ENCODE measurements at regions not wholly inside any gene's neighbourhood (a gene's known extent, or its start where the extent isn't known, plus 50 kb on each side); places are given as distances from the start of the nearest gene placed in this dataset.

DNA sequence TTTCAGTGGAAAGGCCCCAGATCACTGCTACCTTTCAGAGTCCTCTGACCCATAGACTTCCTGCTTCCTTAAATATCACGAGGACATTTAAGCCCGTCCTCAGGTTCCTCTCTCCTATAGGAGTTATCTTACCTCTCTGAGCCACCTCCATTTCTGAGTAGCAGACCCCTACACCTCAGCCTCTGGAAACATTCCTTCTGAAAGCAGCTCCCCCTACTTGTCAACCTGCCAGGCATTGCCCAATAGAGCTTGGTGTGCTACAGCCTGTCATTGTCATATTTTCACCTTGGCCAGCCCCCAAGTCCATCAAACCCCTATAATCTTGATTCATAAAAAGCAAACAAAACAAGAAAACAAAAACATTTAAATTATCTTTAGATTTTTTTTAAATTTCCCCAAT is 717.9 kb upstream of the SLC8A1 start:
- no peak for TF ChIP-seq CTCF (IDR thresholded peaks at IDR 0.05)
- no peak for TF ChIP-seq POLR2A (IDR thresholded peaks at IDR 0.05)
- no peak for TF ChIP-seq POLR2AphosphoS5 (IDR thresholded peaks at IDR 0.05)
- TF ChIP-seq EP300 (IDR thresholded peaks at IDR 0.05) = no peak
- 73 to 88% (median 82%) methylated on average over 2 of the region's 2 CpGs for WGBS, 5 donors
- intact Hi-C loops (cut with DNase I; ENCODE audit: low total_unique reads) = no loop called here

DNA sequence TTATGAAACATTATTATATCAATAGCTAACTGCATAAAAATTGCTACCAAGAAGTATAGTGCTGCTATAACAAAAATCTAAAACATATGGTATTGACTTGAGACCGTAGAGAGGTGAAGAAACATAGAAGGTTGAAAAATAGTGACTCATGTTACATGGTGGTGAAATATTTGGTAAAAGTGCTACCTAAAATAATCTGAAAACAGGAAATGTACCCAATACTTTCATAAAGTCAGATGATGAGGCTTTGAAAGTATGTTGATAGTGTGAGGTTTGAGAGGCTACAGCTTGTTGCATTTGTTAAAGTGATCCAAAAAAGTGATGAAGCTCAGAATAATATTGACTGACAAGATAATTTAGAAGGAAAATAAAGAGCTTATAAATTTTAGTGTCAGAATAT is 718.7 kb upstream of the SLC8A1 start:
- Histone ChIP-seq H3K36me3 (no peaks in the 10 kb centered on the region), H3K27ac (no peak overlapping the region), H3K27me3 (no peaks in the 10 kb centered on the region), H3K4me1 (peaks cover 0 to 7% (median 0%) of the 10 kb centered on the region in 4 donors), H3K9me3 (no peaks in the 10 kb centered on the region), H3K4me3 (no peak overlapping the region)
- WGBS, 5 donors = 76 to 100% (median 85%) methylated on average over 1 of the region's 1 CpG
- intact Hi-C loops (cut with DNase I; ENCODE audit: low total_unique reads) = no loop called here
- no peak for DNase-seq
- TF ChIP-seq CTCF (IDR thresholded peaks at IDR 0.05) (no peak), POLR2AphosphoS5 (IDR thresholded peaks at IDR 0.05) (no peak), POLR2A (IDR thresholded peaks at IDR 0.05) (no peak), EP300 (IDR thresholded peaks at IDR 0.05) (no peak)

More for the DNA sequence above, 717.9 kb upstream of the SLC8A1 start:
- Histone ChIP-seq H3K4me1 (peaks cover 0 to 7% (median 0%) of the 10 kb centered on the region in 4 donors), H3K27ac (no peak overlapping the region), H3K4me3 (no peak overlapping the region), H3K36me3 (no peaks in the 10 kb centered on the region), H3K9me3 (no peaks in the 10 kb centered on the region), H3K27me3 (no peaks in the 10 kb centered on the region)
- no peak for DNase-seq

GRCh38 chr2:41180387-41180786 is 728.5 kb upstream of the SLC8A1 start:
- H3K9me3 ChIP-seq = peaks cover 0 to 7% (median 0%) of the 10 kb centered on the region in 4 donors
- no peak for TF ChIP-seq POLR2A (IDR thresholded peaks at IDR 0.05)
- TF ChIP-seq EP300 (IDR thresholded peaks at IDR 0.05) = no peak
- TF ChIP-seq CTCF (IDR thresholded peaks at IDR 0.05) = no peak
- TF ChIP-seq POLR2AphosphoS5 (IDR thresholded peaks at IDR 0.05) = no peak
- intact Hi-C loops (cut with DNase I; ENCODE audit: low total_unique reads) = no loop called here
- no peaks in the 10 kb centered on the region for H3K4me1 ChIP-seq
- H3K27me3 ChIP-seq = no peaks in the 10 kb centered on the region
- no peak overlapping the region for H3K27ac ChIP-seq
- DNase-seq = no peak
- H3K4me3 ChIP-seq = no peak overlapping the region
- 44 to 88% (median 73%) methylated on average over 2 of the region's 2 CpGs for WGBS, 5 donors
- no peaks in the 10 kb centered on the region for H3K36me3 ChIP-seq

- no peaks in the 10 kb centered on the region for H3K4me1 ChIP-seq
- WGBS, 5 donors = 83 to 92% (median 85%) methylated on average over 5 of the region's 5 CpGs
- H3K4me3 ChIP-seq = no peak overlapping the region
- TF ChIP-seq POLR2AphosphoS5 (IDR thresholded peaks at IDR 0.05) (no peak), EP300 (IDR thresholded peaks at IDR 0.05) (no peak), CTCF (IDR thresholded peaks at IDR 0.05) (no peak), POLR2A (IDR thresholded peaks at IDR 0.05) (no peak)
- peaks cover 0 to 7% (median 0%) of the 10 kb centered on the region in 4 donors for H3K9me3 ChIP-seq
- H3K36me3 ChIP-seq = no peaks in the 10 kb centered on the region
- no peak overlapping the region for H3K27ac ChIP-seq
- intact Hi-C loops (cut with DNase I; ENCODE audit: low total_unique reads) = no loop called here
- DNase-seq = no peak
- no peaks in the 10 kb centered on the region for H3K27me3 ChIP-seq
These were observed 731.1 kb upstream of the SLC8A1 start for GRCh38 chr2:41182961-41183360.

All from stomach (tissue), 8 donors.